SU-DHL-6 (cell line): ENCODE measurements at regions not wholly inside any gene's neighbourhood (a gene's known extent, or its start where the extent isn't known, plus 50 kb on each side); places are given as distances from the start of the nearest gene placed in this dataset.

Experiments
- H2AFZ ChIP-seq: fragments of 200-600 bp; sonication (generic); 2 replicates; pipeline ENCODE4 v1.6.1; 2014; ENCODE audit warnings: low read depth, mild to moderate bottlenecking, moderate library complexity, mixed read lengths, antibody characterized with exemption, low read length; ENCODE audit not compliant: severe bottlenecking
- H3F3A ChIP-seq: fragments of 200-600 bp; shearing (Covaris generic); 2 replicates; pipeline ENCODE4 v1.6.0; 2016; ENCODE audit warnings: antibody characterized with exemption, mild to moderate bottlenecking; ENCODE audit not compliant: insufficient read depth
- H3K27ac ChIP-seq: fragments of 200-600 bp; sonication (generic); 2 replicates; pipeline ENCODE4 v1.5.1; 2016; ENCODE audit warnings: low read depth, mild to moderate bottlenecking, low read length, moderate library complexity, mixed read lengths
- H3K27me3 ChIP-seq: fragments of 200-600 bp; sonication (generic), shearing (Covaris generic); 2 replicates; pipeline ENCODE4 v1.6.0; 2014; ENCODE audit warnings: mild to moderate bottlenecking, low read length
- H3K36me3 ChIP-seq: fragments of 200-600 bp; sonication (generic); 2 replicates; pipeline ENCODE4 v1.6.1; 2014; ENCODE audit warnings: mild to moderate bottlenecking, low read length, mixed read lengths
- H3K4me2 ChIP-seq: fragments of 300-600, 200-600 bp; shearing (Covaris generic), sonication (generic); 2 replicates; pipeline ENCODE4 v1.6.0; 2014; ENCODE audit warnings: low read length, low read depth, mild to moderate bottlenecking; ENCODE audit not compliant: poor library complexity, severe bottlenecking
- H3K4me3 ChIP-seq: fragments of 200-600 bp; sonication (generic); 2 replicates; pipeline ENCODE4 v1.5.1; 2014; ENCODE audit warnings: antibody characterized with exemption, low read length, mild to moderate bottlenecking, mixed read lengths; ENCODE audit not compliant: insufficient read depth, poor library complexity, severe bottlenecking
- H3K79me2 ChIP-seq: fragments of 200-600 bp; sonication (generic); 2 replicates; pipeline ENCODE4 v1.6.1; 2014; ENCODE audit warnings: mild to moderate bottlenecking, low read length, moderate library complexity; ENCODE audit not compliant: insufficient read depth
- H3K9ac ChIP-seq: fragments of 200-600 bp; sonication (generic); 2 replicates; pipeline ENCODE4 v1.7.0; 2014; ENCODE audit warnings: mild to moderate bottlenecking, low read length
- H3K9me2 ChIP-seq: fragments of 200-600 bp; sonication (generic); replicated peaks from 2 replicates; pipeline ENCODE4 v1.6.1; 2014; ENCODE audit warnings: low read length; ENCODE audit not compliant: insufficient read depth
- H3K9me3 ChIP-seq: fragments of 200-600 bp; sonication (generic); 2 replicates; pipeline ENCODE4 v1.6.1; 2014; ENCODE audit warnings: low read length, mixed read lengths; ENCODE audit not compliant: insufficient read depth
- H4K20me1 ChIP-seq: fragments of 200-600 bp; sonication (generic); 2 replicates; pipeline ENCODE4 v1.6.1; 2014; ENCODE audit warnings: low read depth, mild to moderate bottlenecking, antibody characterized with exemption, low read length, moderate library complexity, mixed read lengths
- EZH2phosphoT487 ChIP-seq: fragments of 200-600 bp; sonication (generic), shearing (Covaris generic); conservative IDR thresholded peaks from 2 replicates; pipeline ENCODE4 v1.6.1; 2018; ENCODE audit warnings: mild to moderate bottlenecking, antibody characterized with exemption, low read length, moderate library complexity, mixed read lengths
- TF ChIP-seq, protein P1 (sequence below): fragments of 200-600 bp; sonication (generic); IDR thresholded peaks from one replicate; pipeline ENCODE4 v1.5.1; 2017; ENCODE audit warnings: antibody characterized with exemption, mild to moderate bottlenecking, low read length, moderate library complexity; ENCODE audit not compliant: insufficient read depth, poor library complexity, severe bottlenecking

DNA sequence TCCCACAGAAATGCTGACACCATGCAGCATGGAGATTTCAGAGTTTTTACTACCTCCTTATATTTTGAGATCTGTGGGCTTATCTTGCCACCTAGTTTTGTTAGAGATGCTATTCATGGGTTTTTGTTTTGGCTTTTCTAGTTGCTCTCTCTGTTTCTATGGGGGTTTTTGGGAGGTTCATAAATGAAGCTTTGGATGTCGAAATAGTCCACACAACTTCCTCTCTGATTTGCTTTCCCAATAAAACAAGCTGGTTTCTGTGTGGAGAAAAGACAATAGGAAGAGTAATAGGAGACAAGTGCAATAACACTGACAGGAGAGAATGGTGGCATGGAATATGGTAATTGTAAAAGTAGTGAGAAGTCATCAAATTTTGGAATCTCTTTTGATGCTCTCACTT lies 106.8 kb upstream of the GPR149 start:
- Histone ChIP-seq H3K36me3 (no peaks in the 10 kb centered on the region), H3F3A (no peaks in the 10 kb centered on the region), H3K27me3 (no peaks in the 10 kb centered on the region), H3K4me2 (no peak overlapping the region), H3K9ac (no peak overlapping the region), H3K79me2 (no peaks in the 10 kb centered on the region), H3K4me3 (no peak overlapping the region), H3K27ac (no peak overlapping the region), H4K20me1 (no peaks in the 10 kb centered on the region), H3K9me2 (no peaks in the 10 kb centered on the region), H3K9me3 (no peaks in the 10 kb centered on the region), H2AFZ (no peak overlapping the region)
- TF ChIP-seq, protein P1, sequence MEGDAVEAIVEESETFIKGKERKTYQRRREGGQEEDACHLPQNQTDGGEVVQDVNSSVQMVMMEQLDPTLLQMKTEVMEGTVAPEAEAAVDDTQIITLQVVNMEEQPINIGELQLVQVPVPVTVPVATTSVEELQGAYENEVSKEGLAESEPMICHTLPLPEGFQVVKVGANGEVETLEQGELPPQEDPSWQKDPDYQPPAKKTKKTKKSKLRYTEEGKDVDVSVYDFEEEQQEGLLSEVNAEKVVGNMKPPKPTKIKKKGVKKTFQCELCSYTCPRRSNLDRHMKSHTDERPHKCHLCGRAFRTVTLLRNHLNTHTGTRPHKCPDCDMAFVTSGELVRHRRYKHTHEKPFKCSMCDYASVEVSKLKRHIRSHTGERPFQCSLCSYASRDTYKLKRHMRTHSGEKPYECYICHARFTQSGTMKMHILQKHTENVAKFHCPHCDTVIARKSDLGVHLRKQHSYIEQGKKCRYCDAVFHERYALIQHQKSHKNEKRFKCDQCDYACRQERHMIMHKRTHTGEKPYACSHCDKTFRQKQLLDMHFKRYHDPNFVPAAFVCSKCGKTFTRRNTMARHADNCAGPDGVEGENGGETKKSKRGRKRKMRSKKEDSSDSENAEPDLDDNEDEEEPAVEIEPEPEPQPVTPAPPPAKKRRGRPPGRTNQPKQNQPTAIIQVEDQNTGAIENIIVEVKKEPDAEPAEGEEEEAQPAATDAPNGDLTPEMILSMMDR, result no peak
- TF ChIP-seq EZH2phosphoT487, result no peak

DNA sequence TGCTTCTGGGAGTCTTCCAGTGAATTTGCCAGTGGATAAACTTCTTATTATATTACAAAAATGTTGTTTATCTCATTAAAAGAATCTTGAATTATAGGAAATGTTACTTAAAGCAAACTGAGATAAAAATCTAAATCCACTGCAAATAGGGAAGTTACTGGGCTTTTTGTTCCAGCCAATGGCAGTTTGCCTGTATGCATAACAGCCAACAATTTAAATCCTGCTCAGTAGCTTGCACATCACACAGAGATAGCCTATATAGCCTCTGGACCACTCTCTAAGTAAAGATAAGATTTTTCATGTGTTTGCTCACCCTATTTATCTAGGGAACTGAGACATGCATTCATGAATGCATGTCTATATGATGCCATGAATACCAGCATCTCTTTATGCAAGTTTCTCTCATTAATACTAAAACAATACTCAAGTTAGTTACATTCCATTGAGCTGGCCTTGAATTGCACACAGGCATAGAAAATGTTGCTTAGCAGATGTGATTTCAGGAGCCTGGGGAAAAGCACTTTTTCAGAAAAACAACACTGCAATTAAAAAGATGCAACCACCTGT lies 92.1 kb upstream of the GPR149 start:
- H4K20me1 ChIP-seq, result no peaks in the 10 kb centered on the region
- H3K9ac ChIP-seq, result no peak overlapping the region
- H2AFZ ChIP-seq, result no peak overlapping the region
- no peak overlapping the region for H3K4me3 ChIP-seq
- no peaks in the 10 kb centered on the region for H3K36me3 ChIP-seq
- H3K9me3 ChIP-seq, result no peaks in the 10 kb centered on the region
- no peaks in the 10 kb centered on the region for H3K27me3 ChIP-seq
- H3K27ac ChIP-seq, result no peak overlapping the region
- H3K79me2 ChIP-seq, result no peaks in the 10 kb centered on the region
- no peaks in the 10 kb centered on the region for H3K9me2 ChIP-seq
- H3K4me2 ChIP-seq, result no peak overlapping the region
- TF ChIP-seq, protein P1, result no peak
- no peak for TF ChIP-seq EZH2phosphoT487
- H3F3A ChIP-seq, result no peaks in the 10 kb centered on the region

- H4K20me1 ChIP-seq, result no peaks in the 10 kb centered on the region
- no peak overlapping the region for H3K27ac ChIP-seq
- no peaks in the 10 kb centered on the region for H3K27me3 ChIP-seq
- H3K9me3 ChIP-seq, result no peaks in the 10 kb centered on the region
- no peak overlapping the region for H3K4me2 ChIP-seq
- no peaks in the 10 kb centered on the region for H3K79me2 ChIP-seq
- TF ChIP-seq, protein P1, result no peak
- no peak for TF ChIP-seq EZH2phosphoT487
- no peaks in the 10 kb centered on the region for H3F3A ChIP-seq
- no peak overlapping the region for H3K4me3 ChIP-seq
- no peaks in the 10 kb centered on the region for H3K9me2 ChIP-seq
- H3K9ac ChIP-seq, result no peak overlapping the region
- no peak overlapping the region for H2AFZ ChIP-seq
- no peaks in the 10 kb centered on the region for H3K36me3 ChIP-seq
Observed at GRCh38 chr3:154517404-154517803, 87.4 kb upstream of the GPR149 start.

DNA sequence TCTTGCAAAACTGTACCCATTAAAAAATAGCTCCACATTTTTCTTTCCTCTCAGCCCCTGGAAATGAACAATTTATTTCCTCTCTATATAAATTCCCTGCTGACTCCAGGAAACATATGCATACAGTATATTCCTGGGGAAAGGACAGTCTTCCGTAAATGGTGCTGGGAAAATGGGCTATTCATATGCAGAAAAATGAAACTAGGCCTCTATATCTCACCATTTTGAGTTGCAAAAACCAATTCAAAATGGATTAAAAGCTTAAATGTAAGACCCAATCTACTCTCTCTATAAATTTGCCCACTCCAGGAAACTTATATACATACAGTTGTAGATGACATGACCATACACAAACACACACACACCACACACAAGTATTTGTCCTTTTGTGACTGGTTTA lies 85.9 kb upstream of the GPR149 start:
- no peak overlapping the region for H3K4me2 ChIP-seq
- H4K20me1 ChIP-seq, result no peaks in the 10 kb centered on the region
- TF ChIP-seq, protein P1, result no peak
- TF ChIP-seq EZH2phosphoT487, result no peak
- no peaks in the 10 kb centered on the region for H3K27me3 ChIP-seq
- H3K4me3 ChIP-seq, result no peak overlapping the region
- no peak overlapping the region for H3K27ac ChIP-seq
- H3F3A ChIP-seq, result no peaks in the 10 kb centered on the region
- no peaks in the 10 kb centered on the region for H3K79me2 ChIP-seq
- no peaks in the 10 kb centered on the region for H3K9me2 ChIP-seq
- H3K9ac ChIP-seq, result no peak overlapping the region
- H3K9me3 ChIP-seq, result no peaks in the 10 kb centered on the region
- no peak overlapping the region for H2AFZ ChIP-seq
- no peaks in the 10 kb centered on the region for H3K36me3 ChIP-seq
